Karpas-422 (cell line): ENCODE measurements at regions not wholly inside any gene's neighbourhood (a gene's known extent, or its start where the extent isn't known, plus 50 kb on each side); places are given as distances from the start of the nearest gene placed in this dataset.
"Not testable (repeated sequence)": the region's sequence is repeated elsewhere in the genome, so short reads cannot be mapped to it uniquely, and the experiment has no call there.

Experiments
- DNase-seq: peaks from one replicate; pipeline ENCODE4 v3.0.0-alpha.2; 2015
- H2AFZ ChIP-seq: fragments of 200-600 bp; sonication (generic); 2 replicates; pipeline ENCODE4 v1.6.1; 2014; ENCODE audit warnings: antibody characterized with exemption, low read length, mixed read lengths
- H3K27ac ChIP-seq: fragments of 200-600 bp; sonication (generic); 2 replicates; pipeline ENCODE4 v1.5.1; 2014; ENCODE audit warnings: mild to moderate bottlenecking, low read length, moderate library complexity
- H3K27me3 ChIP-seq: fragments of 200-600 bp; sonication (generic); 2 replicates; pipeline ENCODE4 v1.6.1; 2014; ENCODE audit warnings: low read length, mixed read lengths
- H3K36me3 ChIP-seq: fragments of 200-600 bp; sonication (generic); 2 replicates; pipeline ENCODE4 v1.6.1; 2014; ENCODE audit warnings: low read length, mixed read lengths; ENCODE audit not compliant: insufficient read depth
- H3K4me1 ChIP-seq: fragments of 200-600 bp; sonication (generic); 2 replicates; pipeline ENCODE4 v1.6.1; 2014; ENCODE audit warnings: mild to moderate bottlenecking, low read length, mixed read lengths
- H3K4me2 ChIP-seq: fragments of 200-600 bp; sonication (generic); 2 replicates; pipeline ENCODE4 v1.6.1; 2014; ENCODE audit warnings: low read length, low read depth, mild to moderate bottlenecking; ENCODE audit not compliant: poor library complexity, severe bottlenecking
- H3K4me3 ChIP-seq: fragments of 200-600 bp; sonication (generic); 2 replicates; pipeline ENCODE4 v1.5.1; 2014; ENCODE audit warnings: mild to moderate bottlenecking, antibody characterized with exemption, low read length, mixed read lengths
- H3K79me2 ChIP-seq: fragments of 200-600 bp; sonication (generic); 2 replicates; pipeline ENCODE4 v1.6.1; 2014; ENCODE audit warnings: mild to moderate bottlenecking, low read length, mixed read lengths
- H3K9ac ChIP-seq: fragments of 200-600 bp; sonication (generic); 2 replicates; pipeline ENCODE4 v1.6.0; 2014; ENCODE audit warnings: low read length
- H3K9me2 ChIP-seq: fragments of 200-600 bp; sonication (generic), shearing (Covaris generic); replicated peaks from 2 replicates; pipeline ENCODE4 v1.6.0; 2014; ENCODE audit warnings: mild to moderate bottlenecking, low read length, moderate library complexity; ENCODE audit not compliant: insufficient read depth
- H3K9me3 ChIP-seq: fragments of 300-700, 200-600 bp; sonication (generic); 2 replicates; pipeline ENCODE4 v1.6.1; 2014; ENCODE audit warnings: low read length, mixed read lengths
- H4K20me1 ChIP-seq: fragments of 200-600 bp; sonication (generic); 2 replicates; pipeline ENCODE4 v1.6.1; 2014; ENCODE audit warnings: mild to moderate bottlenecking, antibody characterized with exemption, low read length, low read depth; ENCODE audit not compliant: insufficient read depth

DNA sequence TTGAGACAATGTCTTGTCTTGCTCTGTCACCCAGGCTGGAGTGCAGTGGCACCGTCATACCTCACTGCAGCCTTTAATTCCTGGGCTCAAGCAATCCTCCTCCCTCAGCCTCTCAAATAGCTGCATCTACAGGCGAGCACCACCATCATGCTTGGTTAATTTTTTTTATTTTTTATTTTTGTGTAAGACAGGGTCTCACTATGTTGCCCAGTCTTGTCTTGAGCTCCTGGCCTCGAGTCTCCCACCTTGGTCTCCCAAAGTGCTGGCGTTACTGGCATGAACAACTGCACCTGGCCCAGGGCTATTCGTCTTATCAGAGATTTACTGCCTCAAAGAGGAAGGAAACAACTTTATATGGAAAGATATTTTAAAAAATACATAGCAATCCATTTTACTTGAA, 102.8 kb upstream of the NUPR2 start:
- Histone ChIP-seq H2AFZ (no peak overlapping the region), H4K20me1 (no peaks in the 10 kb centered on the region), H3K27me3 (0 out of 2 replicates have a peak, but pooled peaks cover 2% of the 10 kb centered on the region), H3K9me2 (no peaks in the 10 kb centered on the region), H3K9me3 (no peaks in the 10 kb centered on the region), H3K27ac (no peak overlapping the region), H3K4me1 (no peaks in the 10 kb centered on the region), H3K4me3 (no peak overlapping the region), H3K79me2 (no peaks in the 10 kb centered on the region), H3K9ac (no peak overlapping the region), H3K4me2 (no peak overlapping the region), H3K36me3 (no peaks in the 10 kb centered on the region)
- DNase-seq: no peak

DNA sequence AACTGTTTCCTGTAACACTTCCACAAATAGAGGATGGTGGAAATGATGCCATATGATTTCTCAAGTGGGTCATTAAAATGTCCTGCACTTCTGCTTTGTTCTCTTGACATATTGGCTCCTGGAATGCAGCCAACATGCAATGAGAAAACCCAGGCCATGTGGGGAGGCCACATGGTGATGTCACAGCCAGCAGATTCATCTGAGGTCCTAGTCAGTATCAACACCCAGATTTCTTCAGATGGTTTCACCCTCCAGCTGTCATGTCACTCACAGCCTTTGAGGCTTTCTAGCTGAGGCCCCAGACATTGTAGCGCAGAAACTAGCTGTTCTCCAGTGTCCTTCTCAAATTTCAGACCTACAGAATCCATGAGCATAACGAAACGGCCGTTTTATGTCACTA, 102.3 kb upstream of the NUPR2 start:
- DNase-seq: no peak
- no peak overlapping the region for H3K9ac ChIP-seq
- no peak overlapping the region for H3K27ac ChIP-seq
- no peak overlapping the region for H3K4me3 ChIP-seq
- no peaks in the 10 kb centered on the region for H3K9me2 ChIP-seq
- no peaks in the 10 kb centered on the region for H3K9me3 ChIP-seq
- H2AFZ ChIP-seq: no peak overlapping the region
- no peaks in the 10 kb centered on the region for H4K20me1 ChIP-seq
- H3K27me3 ChIP-seq: 0 out of 2 replicates have a peak, but pooled peaks cover 2% of the 10 kb centered on the region
- no peaks in the 10 kb centered on the region for H3K36me3 ChIP-seq
- H3K4me1 ChIP-seq: no peaks in the 10 kb centered on the region
- H3K79me2 ChIP-seq: no peaks in the 10 kb centered on the region
- H3K4me2 ChIP-seq: no peak overlapping the region

DNA sequence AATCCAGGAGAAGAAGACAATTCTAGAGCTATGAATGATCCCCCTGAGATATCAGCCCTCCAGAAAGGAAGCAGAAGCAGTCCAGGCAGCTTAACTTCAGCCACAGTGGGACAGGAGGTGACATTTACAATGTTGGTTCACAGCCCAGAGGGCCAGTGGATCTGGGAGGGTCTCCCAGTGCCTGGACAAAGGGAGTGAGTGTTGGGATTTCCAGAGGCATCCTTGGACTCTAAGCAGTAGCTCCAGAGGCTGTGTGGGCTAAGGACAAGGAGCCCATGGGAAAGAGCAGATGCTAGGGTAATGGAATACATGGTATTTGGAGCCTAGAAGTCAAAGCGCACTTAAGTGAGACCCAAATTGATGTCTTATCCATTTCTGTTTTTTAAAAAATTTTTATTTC, 97.4 kb upstream of the NUPR2 start:
- H3K36me3 ChIP-seq: no peaks in the 10 kb centered on the region
- no peak overlapping the region for H2AFZ ChIP-seq
- no peaks in the 10 kb centered on the region for H3K9me3 ChIP-seq
- H4K20me1 ChIP-seq: no peaks in the 10 kb centered on the region
- no peak for DNase-seq
- no peaks in the 10 kb centered on the region for H3K79me2 ChIP-seq
- no peak overlapping the region for H3K4me3 ChIP-seq
- no peak overlapping the region for H3K27ac ChIP-seq
- no peaks in the 10 kb centered on the region for H3K4me1 ChIP-seq
- H3K4me2 ChIP-seq: no peak overlapping the region
- no peaks in the 10 kb centered on the region for H3K9me2 ChIP-seq
- no peak overlapping the region for H3K9ac ChIP-seq
- no peaks in the 10 kb centered on the region for H3K27me3 ChIP-seq

DNA sequence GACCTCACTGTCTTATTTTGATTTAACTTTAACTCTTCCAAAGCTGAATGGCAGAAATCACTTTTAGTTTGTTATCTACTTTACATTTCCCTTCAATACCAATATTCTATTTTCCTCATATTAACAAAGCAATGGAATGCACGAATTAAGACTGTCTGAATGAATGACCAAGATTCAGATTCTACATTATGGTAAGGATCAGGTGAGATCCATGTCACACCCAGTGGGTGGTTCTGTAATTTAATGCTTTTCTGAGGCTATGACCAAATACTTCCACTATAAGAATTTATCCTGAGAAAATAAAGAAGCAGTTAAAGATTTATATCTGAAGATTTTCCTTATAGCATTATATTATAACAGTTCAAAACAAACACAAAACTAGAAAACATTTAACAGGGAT, 90.2 kb upstream of the NUPR2 start:
- Histone ChIP-seq H2AFZ (no peak overlapping the region), H3K4me3 (no peak overlapping the region), H3K27ac (no peak overlapping the region), H3K4me1 (no peaks in the 10 kb centered on the region), H3K4me2 (no peak overlapping the region), H3K9me2 (no peaks in the 10 kb centered on the region), H3K27me3 (no peaks in the 10 kb centered on the region), H4K20me1 (no peaks in the 10 kb centered on the region), H3K36me3 (no peaks in the 10 kb centered on the region), H3K9me3 (no peaks in the 10 kb centered on the region), H3K9ac (no peak overlapping the region), H3K79me2 (no peaks in the 10 kb centered on the region)
- no peak for DNase-seq

DNA sequence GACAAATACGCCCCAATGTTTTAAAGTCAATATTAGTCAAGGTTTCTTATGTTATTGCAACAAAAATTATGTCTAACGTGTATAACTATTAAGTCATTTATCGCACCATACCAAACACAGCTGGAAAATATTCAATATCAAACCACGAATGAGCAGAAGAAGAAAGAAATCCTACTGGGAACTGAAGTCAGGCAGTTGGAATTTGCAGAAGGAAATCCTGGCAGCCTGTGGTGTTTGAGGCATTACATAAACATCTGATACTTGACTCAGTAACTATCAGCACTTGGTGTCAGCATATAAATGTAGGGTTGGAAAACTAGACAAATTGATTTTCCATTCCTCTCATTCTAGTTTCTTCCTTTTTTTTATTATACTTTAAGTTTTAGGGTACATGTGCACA, 83.4 kb upstream of the NUPR2 start:
- DNase-seq: no peak
- no peak overlapping the region for H3K4me3 ChIP-seq
- no peak overlapping the region for H3K27ac ChIP-seq
- no peaks in the 10 kb centered on the region for H3K4me1 ChIP-seq
- no peak overlapping the region for H2AFZ ChIP-seq
- no peaks in the 10 kb centered on the region for H3K36me3 ChIP-seq
- no peak overlapping the region for H3K4me2 ChIP-seq
- no peak overlapping the region for H3K9ac ChIP-seq
- H4K20me1 ChIP-seq: no peaks in the 10 kb centered on the region
- H3K79me2 ChIP-seq: no peaks in the 10 kb centered on the region
- no peaks in the 10 kb centered on the region for H3K9me3 ChIP-seq
- H3K9me2 ChIP-seq: no peaks in the 10 kb centered on the region
- H3K27me3 ChIP-seq: no peaks in the 10 kb centered on the region

DNA sequence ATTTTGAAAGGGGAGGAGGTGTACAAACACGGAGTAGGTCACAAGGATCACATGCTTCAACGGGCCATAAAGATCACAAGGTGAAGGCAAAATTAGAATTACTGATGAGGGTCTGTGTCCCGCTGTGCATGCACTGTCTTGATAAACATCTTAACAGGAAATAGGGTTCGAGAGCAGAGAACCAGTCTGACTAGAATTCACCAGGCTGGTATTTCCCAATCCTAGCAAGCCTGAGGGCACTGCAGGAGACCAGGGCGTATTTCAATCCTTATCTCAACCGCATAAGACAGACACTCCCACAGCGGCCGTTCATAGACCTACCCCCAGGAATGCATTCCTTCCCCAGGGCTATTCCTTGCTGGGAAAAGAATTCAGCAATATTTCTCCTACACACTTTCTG, 80.0 kb upstream of the NUPR2 start:
- not testable (repeated sequence) for H3K9me2 ChIP-seq, H3K9ac ChIP-seq, H3K27ac ChIP-seq, H3K4me2 ChIP-seq, H3K4me1 ChIP-seq, H3K27me3 ChIP-seq, H2AFZ ChIP-seq, H4K20me1 ChIP-seq, H3K4me3 ChIP-seq, H3K36me3 ChIP-seq, H3K79me2 ChIP-seq, DNase-seq, H3K9me3 ChIP-seq

DNA sequence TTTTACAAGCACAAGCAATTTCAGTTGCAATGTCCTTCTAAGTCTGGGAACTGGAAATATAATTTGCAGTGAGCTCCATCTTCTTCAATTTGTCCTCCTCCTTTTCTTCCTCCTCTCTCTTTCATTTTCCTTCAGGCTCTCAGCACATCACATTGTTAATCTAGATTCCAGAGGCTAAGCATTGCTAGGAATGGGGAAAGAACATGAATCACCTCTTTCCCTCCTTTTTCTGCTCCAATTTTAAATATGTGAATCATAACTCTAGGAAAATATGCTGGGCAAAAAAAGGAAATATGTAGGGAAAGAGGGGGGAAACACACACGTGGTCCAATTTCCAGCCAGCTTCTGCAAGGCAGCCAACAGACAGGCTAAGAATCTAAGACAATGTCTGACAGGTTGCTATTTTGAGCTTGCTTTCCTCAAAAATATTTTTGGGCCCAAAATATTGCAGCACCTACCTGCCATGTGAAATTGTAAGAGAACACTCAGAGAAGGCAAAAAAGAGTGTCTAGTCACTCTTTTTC, 72.7 kb upstream of the NUPR2 start:
- Histone ChIP-seq H3K27me3 (no peaks in the 10 kb centered on the region), H3K9me2 (no peaks in the 10 kb centered on the region), H2AFZ (no peak overlapping the region), H4K20me1 (no peaks in the 10 kb centered on the region), H3K9ac (no peak overlapping the region), H3K36me3 (no peaks in the 10 kb centered on the region), H3K4me3 (no peak overlapping the region), H3K27ac (no peak overlapping the region), H3K4me1 (no peaks in the 10 kb centered on the region), H3K4me2 (no peak overlapping the region), H3K9me3 (no peaks in the 10 kb centered on the region), H3K79me2 (no peaks in the 10 kb centered on the region)
- DNase-seq: no peak

DNA sequence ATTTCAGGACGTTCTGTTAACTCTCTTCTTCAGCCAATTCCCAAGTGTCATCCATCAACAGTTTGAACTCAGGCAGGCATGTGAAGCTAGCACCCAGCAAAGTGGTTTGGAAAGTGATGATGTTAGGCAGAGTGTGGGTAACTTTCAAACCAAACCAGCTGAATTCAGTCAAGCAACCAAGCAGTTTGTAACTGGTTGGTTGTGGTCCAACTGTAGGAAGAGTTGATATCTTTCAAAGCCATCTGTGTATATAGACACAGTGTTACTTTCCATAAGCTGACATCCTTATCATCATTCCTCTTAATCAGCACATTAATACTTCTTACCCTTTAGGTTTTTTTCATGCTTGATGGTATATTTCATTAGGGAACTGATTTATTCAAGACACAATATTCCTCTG, 72.2 kb upstream of the NUPR2 start:
- Histone ChIP-seq H4K20me1 (no peaks in the 10 kb centered on the region), H3K9me3 (no peaks in the 10 kb centered on the region), H3K4me1 (no peaks in the 10 kb centered on the region), H3K27ac (no peak overlapping the region), H3K79me2 (no peaks in the 10 kb centered on the region), H3K9ac (no peak overlapping the region), H3K9me2 (no peaks in the 10 kb centered on the region), H3K27me3 (no peaks in the 10 kb centered on the region), H3K4me2 (no peak overlapping the region), H3K4me3 (no peak overlapping the region), H3K36me3 (no peaks in the 10 kb centered on the region), H2AFZ (no peak overlapping the region)
- no peak for DNase-seq

DNA sequence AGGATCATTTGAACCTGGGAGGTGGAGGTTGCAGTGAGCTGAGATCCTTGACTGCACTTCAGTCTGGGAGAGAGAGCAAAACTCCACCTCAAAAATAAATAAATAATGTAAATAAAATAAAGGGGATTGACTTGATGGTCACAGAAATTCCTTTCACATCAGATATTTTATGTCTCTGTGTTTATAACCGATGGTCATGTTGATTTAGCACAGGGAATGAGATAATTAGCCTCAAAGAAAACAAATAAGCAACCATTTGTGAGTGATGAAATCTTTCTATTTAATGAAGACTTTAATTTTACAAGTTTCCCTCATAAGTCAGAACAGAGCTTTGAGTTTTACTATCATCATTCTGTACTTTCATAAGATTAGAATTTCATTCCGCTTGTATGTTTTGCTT, 64.8 kb upstream of the NUPR2 start:
- H3K4me2 ChIP-seq: no peak overlapping the region
- no peak overlapping the region for H3K27ac ChIP-seq
- H3K4me3 ChIP-seq: no peak overlapping the region
- no peaks in the 10 kb centered on the region for H3K9me2 ChIP-seq
- no peaks in the 10 kb centered on the region for H3K9me3 ChIP-seq
- no peaks in the 10 kb centered on the region for H3K79me2 ChIP-seq
- no peaks in the 10 kb centered on the region for H3K36me3 ChIP-seq
- no peak for DNase-seq
- 0 out of 2 replicates have a peak, but pooled peaks cover 3% of the 10 kb centered on the region for H3K27me3 ChIP-seq
- no peaks in the 10 kb centered on the region for H4K20me1 ChIP-seq
- no peak overlapping the region for H3K9ac ChIP-seq
- no peak overlapping the region for H2AFZ ChIP-seq
- H3K4me1 ChIP-seq: no peaks in the 10 kb centered on the region
